ENCODE measurements at regions not wholly inside any gene's neighbourhood (a gene's known extent, or its start where the extent isn't known, plus 50 kb on each side); places are given as distances from the start of the nearest gene placed in this dataset.

DNA sequence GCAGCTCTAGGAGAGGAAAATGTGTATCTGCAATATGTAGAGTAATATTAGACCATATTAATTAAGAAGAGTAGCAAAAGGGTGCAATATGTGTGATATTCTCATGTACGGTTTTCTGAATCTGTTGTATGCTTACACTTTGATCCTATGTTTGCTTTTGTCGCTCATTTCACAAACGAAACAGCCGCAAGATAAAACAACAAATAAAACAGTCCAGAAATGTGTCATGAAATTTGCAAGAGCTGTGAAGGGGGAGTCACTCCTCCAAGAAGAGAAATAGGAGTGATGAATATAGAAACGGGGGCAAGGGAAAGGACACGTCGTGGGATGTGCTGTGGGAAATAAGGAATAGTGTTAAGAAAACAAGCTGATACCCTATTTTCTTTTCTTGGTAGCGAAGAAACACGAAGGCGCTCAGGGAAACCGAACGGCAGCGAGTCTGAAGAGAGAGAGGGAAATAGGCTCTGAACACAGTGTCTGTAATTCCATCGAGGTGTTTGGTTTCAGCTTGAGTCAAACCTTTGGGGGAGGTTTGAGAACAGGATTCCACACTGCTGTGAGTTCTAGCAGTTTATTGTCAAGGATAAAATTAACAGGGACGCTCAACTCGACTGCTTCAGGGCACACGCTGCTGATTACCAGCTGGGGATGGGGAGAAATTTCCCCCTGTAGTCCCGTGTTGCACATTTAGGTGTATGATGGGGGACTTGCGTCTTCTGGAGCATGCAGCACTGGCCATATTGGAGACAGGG is 595.6 kb upstream of the TENM3 start:
- no peak for DNase-seq

GRCh38 chr4:181650033-181650825 is 593.0 kb upstream of the TENM3 start:
- no peak for DNase-seq

DNA sequence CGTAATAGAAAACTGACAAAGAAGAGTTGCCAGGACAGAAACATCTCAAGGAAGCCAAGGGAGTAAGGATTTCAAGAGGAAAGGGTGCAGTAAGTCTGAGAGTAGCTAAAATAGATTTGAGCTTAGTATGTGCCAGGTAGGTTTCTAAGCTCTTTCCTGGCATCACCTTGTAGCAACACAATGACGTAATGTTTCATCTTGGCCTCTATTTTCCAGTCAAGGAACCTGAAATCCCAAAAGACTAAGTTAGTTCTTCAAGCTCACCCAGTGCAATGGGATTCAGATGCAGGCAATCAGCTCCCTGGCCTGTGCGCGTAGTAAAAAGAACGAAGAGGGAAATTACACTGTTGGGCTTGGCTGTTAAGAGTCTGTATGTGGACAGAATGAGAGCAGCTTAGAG is 586.5 kb upstream of the TENM3 start:
- no peak for DNase-seq

DNA sequence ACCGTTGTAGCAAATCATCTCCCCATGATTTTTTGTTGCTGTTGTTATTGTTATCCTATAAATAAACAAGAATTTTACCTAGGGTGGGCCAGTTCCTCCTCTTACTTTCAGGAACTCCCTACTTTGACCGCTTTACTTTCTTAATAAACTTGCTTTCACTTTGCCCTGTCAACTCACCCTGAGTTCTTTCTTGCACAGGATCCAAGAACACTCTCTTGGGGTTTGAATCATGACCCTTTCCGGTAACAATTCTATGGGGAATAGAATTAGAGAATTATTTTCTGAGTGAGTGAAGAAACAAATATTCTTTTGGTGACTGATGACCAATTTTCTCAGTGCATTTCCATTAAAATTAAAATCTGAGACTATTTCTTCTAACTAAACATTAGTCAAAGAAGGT is 584.0 kb upstream of the TENM3 start:
- DNase-seq, result no peak

- no peak for DNase-seq
These were observed 583.3 kb upstream of the TENM3 start for GRCh38 chr4:181659876-181660275.

- no peak for DNase-seq
These were observed 582.1 kb upstream of the TENM3 start for GRCh38 chr4:181661090-181661489.

DNA sequence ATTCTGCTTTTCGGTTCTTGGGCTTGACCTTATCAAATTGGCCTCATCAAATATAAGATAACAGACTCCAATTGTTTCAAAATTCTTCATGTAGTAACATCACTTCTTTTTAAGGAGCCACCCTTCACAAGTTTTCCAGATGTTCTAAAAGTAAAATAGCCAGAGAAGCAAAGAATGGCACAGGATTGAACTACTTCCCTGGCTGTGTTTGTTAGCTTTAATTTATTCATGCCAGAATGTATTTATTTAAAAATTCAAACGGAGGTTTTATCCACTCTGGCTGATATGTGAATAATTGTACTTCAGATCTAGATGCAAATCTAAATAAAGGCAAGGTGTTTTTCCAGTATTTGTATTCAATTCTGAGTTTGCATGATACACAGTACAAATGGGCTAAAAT is 581.3 kb upstream of the TENM3 start:
- no peak for DNase-seq

- DNase-seq, result no peak
These were observed 580.8 kb upstream of the TENM3 start for GRCh38 chr4:181662383-181662782.

- DNase-seq, result no peak
These were observed 572.7 kb upstream of the TENM3 start for GRCh38 chr4:181670506-181670905.

DNA sequence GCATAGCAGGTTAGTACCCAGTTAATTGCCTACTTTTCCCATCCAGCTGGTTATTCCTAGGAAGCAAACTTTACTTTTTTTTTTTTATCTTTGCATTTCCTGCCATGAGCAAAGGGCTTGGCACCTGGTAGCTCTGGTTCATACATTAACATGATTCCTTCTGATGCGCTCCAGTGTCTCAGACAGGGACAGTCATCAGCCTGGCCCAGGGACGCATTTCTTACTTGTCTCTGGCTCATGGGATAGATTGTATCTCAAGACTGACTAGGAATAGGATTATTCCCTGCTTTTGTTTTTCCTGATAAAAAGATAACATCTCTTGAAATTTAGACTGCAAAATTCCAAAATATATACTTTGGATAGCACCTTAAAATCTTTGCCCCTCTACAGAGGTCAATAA is 571.5 kb upstream of the TENM3 start:
- no peak for DNase-seq

DNA sequence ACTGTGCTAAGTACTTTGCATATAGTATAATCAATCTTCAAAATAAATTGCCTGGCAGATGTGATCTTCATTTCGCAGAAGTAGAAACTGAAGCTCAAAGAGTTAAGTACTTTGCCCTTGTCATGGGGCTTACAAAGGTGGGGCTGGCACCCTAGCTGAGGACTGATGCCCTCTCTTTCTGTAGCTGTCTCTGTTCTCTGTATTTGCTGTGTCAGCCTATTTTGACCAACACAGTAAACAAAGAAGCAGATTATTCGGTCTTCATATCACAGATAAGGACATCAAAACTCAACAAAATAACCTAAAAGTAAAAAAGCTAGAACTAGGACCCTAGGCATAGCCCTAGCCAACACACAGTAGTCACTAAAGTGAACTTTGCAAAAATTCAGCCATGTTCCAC is 570.5 kb upstream of the TENM3 start:
- no peak for DNase-seq

DNA sequence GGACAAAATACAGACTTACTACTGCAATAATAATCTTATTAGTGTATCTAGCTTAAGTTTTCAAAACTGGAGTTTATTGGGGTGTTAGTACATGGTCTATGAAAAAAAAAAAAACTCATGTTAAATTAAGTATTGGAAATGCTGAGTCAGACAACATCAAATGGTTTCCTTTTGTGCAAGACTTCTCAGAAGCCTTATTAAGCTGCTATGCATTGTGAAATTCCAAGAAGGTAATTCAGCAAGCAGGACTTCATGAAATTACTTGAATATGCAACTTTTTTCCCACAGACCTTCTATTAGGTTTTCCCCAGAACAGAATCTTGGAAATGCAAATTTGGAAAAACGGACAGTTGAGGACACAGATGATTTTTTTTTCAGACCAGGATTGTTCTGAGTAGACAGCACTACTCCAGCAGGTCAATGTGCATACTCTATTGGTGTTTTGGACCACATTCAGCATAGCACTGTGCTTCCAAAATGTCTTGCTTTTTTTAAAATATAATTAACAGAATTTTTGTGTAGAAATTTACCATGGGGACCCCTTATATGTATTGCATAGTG is 568.8 kb upstream of the TENM3 start:
- DNase-seq, result no peak

DNA sequence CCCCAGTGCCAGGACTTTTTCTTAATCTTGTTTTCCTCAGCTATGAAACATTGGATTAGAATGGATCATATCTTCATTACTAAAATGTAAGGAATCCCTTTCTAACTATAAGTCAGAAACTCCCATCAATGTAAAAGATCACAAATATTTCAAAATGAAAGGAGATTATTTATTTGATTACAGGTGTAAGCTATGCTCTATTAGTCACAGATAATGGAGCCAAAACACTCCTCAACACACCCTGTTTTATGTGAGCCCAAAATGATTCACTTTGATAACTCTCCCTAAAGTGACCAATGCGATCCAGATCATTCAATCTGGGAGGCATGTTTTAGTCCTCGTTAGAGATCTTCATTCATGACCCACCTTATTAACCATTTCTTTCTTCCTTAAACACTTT is 566.7 kb upstream of the TENM3 start:
- DNase-seq, result no peak

- no peak for DNase-seq
These were observed 566.0 kb upstream of the TENM3 start for GRCh38 chr4:181677201-181677600.

DNA sequence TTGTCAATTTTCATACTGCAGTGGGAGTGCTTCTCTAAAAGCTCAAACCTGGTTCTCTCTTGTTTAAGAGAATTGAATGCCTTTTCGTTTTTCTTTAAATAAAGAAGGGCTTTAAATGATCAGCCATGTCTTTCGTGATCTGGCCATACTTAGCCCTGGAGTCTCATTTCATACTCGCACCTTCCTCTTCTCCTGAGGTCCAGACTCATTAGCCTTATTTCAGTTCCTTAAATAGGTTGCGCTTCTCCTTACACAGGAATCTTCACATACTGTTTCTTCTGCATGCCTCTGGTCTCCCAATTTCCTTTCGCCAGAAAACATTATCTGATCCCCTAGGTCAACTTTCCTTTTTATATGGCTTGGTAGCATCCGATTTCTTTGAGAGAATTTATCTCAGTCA is 565.6 kb upstream of the TENM3 start:
- no peak for DNase-seq

GRCh38 chr4:181679754-181680153 is 563.4 kb upstream of the TENM3 start:
- DNase-seq, result no peak

GRCh38 chr4:181682367-181683047 is 560.7 kb upstream of the TENM3 start:
- no peak for DNase-seq

- DNase-seq, result no peak
These were observed 558.9 kb upstream of the TENM3 start for GRCh38 chr4:181684310-181684709.

GRCh38 chr4:181685461-181685860 is 557.7 kb upstream of the TENM3 start:
- no peak for DNase-seq

DNA sequence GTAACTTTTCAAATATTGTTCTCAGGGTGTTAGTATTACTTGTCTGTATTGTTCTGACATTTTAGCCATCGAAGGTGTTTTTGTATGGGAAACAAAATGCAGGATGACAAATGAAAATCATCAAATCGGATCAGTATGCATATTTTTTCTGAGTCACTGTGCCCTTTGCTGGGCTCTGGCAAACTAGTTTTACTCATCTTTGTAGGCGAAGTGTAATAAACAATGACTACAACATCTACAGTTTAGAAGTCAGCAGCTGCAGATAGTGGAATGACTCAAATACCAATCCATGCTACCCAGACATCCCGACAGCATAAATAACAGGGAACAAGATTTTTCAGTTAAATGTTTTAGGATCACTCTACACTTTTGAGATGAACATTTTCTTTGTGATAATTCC is 557.3 kb upstream of the TENM3 start:
- DNase-seq, result no peak

DNA sequence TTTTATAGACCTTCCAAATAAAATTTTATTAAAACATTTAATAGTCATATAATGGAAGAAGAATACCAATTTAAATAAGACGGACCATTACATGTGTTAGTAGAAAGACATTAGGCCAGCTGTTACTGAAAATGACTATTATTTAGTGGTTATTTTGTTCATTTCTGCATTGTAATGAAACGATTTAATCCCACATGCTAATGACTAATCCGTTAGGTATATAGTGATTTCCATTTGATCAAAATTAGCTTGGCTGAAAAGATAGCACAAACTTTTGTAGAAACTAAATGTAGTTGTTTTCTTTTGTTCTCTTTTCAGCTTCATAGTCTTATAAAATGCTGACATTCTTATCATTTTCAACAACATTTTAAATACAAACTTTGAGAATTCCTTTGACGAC is 556.1 kb upstream of the TENM3 start:
- DNase-seq, result no peak

GRCh38 chr4:181688432-181688831 is 554.8 kb upstream of the TENM3 start:
- DNase-seq, result no peak

DNA sequence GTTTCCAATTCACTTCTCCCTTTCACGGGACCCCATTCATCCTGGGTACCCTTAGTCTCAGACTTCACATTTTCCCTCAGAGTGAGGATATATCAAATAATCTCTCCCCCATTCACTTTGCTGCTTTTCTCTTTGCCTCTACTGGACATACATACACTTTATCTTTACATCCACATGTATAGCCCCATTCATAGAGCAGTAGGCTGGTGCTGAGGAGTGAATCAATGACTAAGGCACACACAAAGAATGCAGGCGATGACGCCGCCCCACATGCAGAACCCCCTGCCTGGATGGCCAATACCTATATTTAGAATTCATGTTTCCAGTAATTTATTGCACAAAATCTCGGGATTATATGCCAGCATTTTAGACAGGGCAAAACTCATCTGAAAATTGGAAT is 554.3 kb upstream of the TENM3 start:
- no peak for DNase-seq

DNA sequence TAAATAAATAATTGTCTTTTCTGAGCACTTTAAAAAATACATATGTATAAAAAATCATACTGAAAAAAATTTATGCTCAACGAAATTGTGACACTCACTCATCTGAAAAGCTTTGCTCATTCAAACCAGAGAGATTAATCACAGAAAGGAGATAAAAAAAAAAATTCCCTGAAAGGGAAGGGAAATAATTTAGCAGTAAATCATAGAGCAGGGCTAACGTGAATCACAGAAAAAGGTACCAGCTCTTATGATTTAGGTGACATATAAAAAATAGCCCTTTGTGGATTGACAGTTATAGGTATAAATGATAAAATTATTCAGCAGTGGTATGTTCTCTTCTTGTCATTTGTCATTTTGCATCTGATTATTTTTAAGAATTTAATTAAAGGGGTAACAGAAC is 552.7 kb upstream of the TENM3 start:
- no peak for DNase-seq

Measured in stimulated activated CD8-positive, alpha-beta memory T cell treated with anti-CD3 and anti-CD28 coated beads, Interleukin-4, amount 100 ng/mL, for 48 hours (primary cell).